ENCODE measurements at regions not wholly inside any gene's neighbourhood (a gene's known extent, or its start where the extent isn't known, plus 50 kb on each side); places are given as distances from the start of the nearest gene placed in this dataset.

GRCh38 chr2:220931491-220931890 is 640.6 kb downstream of the EPHA4 start:
- TF ChIP-seq, protein P1, sequence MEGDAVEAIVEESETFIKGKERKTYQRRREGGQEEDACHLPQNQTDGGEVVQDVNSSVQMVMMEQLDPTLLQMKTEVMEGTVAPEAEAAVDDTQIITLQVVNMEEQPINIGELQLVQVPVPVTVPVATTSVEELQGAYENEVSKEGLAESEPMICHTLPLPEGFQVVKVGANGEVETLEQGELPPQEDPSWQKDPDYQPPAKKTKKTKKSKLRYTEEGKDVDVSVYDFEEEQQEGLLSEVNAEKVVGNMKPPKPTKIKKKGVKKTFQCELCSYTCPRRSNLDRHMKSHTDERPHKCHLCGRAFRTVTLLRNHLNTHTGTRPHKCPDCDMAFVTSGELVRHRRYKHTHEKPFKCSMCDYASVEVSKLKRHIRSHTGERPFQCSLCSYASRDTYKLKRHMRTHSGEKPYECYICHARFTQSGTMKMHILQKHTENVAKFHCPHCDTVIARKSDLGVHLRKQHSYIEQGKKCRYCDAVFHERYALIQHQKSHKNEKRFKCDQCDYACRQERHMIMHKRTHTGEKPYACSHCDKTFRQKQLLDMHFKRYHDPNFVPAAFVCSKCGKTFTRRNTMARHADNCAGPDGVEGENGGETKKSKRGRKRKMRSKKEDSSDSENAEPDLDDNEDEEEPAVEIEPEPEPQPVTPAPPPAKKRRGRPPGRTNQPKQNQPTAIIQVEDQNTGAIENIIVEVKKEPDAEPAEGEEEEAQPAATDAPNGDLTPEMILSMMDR (IDR thresholded peaks at IDR 0.05; ENCODE audit: poor library complexity, severe bottlenecking): no peak
- TF ChIP-seq EP300 (conservative IDR thresholded peaks at IDR 0.05; ENCODE audit: poor library complexity, severe bottlenecking) (no peak), SMC3 (conservative IDR thresholded peaks at IDR 0.05; ENCODE audit: poor library complexity) (no peak), POLR2AphosphoS5 (IDR thresholded peaks at IDR 0.05) (no peak), TAF1 (IDR thresholded peaks at IDR 0.05; ENCODE audit: low read depth) (no peak), MXI1 (conservative IDR thresholded peaks at IDR 0.05; ENCODE audit: poor library complexity, severe bottlenecking) (no peak), RAD21 (conservative IDR thresholded peaks at IDR 0.05) (no peak), EZH2 (IDR thresholded peaks at IDR 0.05; ENCODE audit: borderline replicate concordance, insufficient read depth, low read length, poor library complexity, severe bottlenecking) (no peak)
